B cell (primary cell): ENCODE measurements at regions not wholly inside any gene's neighbourhood (a gene's known extent, or its start where the extent isn't known, plus 50 kb on each side); places are given as distances from the start of the nearest gene placed in this dataset.

Source experiments
- ATAC-seq: fragments of 200-7000 bp; cut with Tn5 transposase; one replicate; pipeline ENCODE4 v1.10.0; 2021; ENCODE audit warnings: low read depth, mild to moderate bottlenecking, moderate number of reproducible peaks, moderate library complexity
- CTCF ChIA-PET: fragments of 350-600 bp; sonication (Branson Sonifier 250); formaldehyde crosslinking; loops from one replicate; lab custom pipeline; 2021; ENCODE audit warnings: antibody characterized with exemption, inconsistent platforms; lab: Charles Lee
- POLR2A ChIA-PET: fragments of 350-600 bp; sonication (Branson Sonifier 250); formaldehyde crosslinking; loops from one replicate; lab custom pipeline; 2021; ENCODE audit warnings: antibody characterized with exemption; lab: Charles Lee
- DNase-seq: peaks from one replicate; pipeline ENCODE4 v3.0.0; 2013
- H2AFZ ChIP-seq: 2 replicates; pipeline ENCODE4 v1.6.1; 2012; ENCODE audit warnings: mild to moderate bottlenecking, low read depth, low read length; ENCODE audit not compliant: insufficient read depth, poor library complexity, severe bottlenecking
- H3K27ac ChIP-seq, 2 donors: 1 replicate in 1 of 2; 2 replicates in 1 of 2; pipeline ENCODE4 v1.5.1; 2012 to 2013; ENCODE audit warnings: low read length in 2 of 2, mild to moderate bottlenecking in 2 of 2, moderate library complexity in 1 of 2
- H3K27me3 ChIP-seq, 4 experiments: fragments of 200-600 bp in 1 of 4; sonication (generic) in 1 of 4; replicated peaks in 1 of 4; 1 replicate in 2 of 4; 2 replicates in 2 of 4; pipeline versions ENCODE4 v1.6.1 to v1.7.0; 2013 to 2016; ENCODE audit warnings: low read length in 3 of 4, mild to moderate bottlenecking in 2 of 4, mixed read lengths in 1 of 4, moderate library complexity in 1 of 4; ENCODE audit not compliant: insufficient read depth in 4 of 4, control insufficient read depth in 3 of 4; ENCODE audit errors: control extremely low read depth in 1 of 4
- H3K36me3 ChIP-seq, 2 experiments: replicated peaks in 1 of 2; 1 replicate in 1 of 2; 2 replicates in 1 of 2; pipeline versions ENCODE4 v1.6.1 to v1.7.1; 2013; ENCODE audit warnings: low read length in 1 of 2; ENCODE audit not compliant: insufficient read depth in 2 of 2, control insufficient read depth in 1 of 2; ENCODE audit errors: control extremely low read depth in 1 of 2, extremely low read depth in 1 of 2
- H3K4me1 ChIP-seq, 2 donors: fragments of 200-600 bp in 1 of 2; sonication (generic) in 1 of 2; 1 replicate in 1 of 2; 2 replicates in 1 of 2; pipeline versions ENCODE4 v1.5.1 to v1.6.1; 2013 to 2017; ENCODE audit warnings: low read length in 2 of 2; ENCODE audit not compliant: control insufficient read depth in 2 of 2, insufficient read depth in 2 of 2
- H3K4me2 ChIP-seq: replicated peaks from 2 replicates; pipeline ENCODE3; 2012; ENCODE audit warnings: mild to moderate bottlenecking, low read depth, low read length; ENCODE audit not compliant: poor library complexity, severe bottlenecking
- H3K4me3 ChIP-seq, 5 experiments: fragments of 200-600 bp in 1 of 5; sonication (generic) in 1 of 5; 1 replicate in 3 of 5; 2 replicates in 2 of 5; pipeline versions ENCODE4 v1.5.1 to v1.7.0; 2011 to 2016; ENCODE audit warnings: low read length in 4 of 5, mild to moderate bottlenecking in 4 of 5, low read depth in 2 of 5, control low read depth in 1 of 5, moderate library complexity in 1 of 5; ENCODE audit not compliant: insufficient read depth in 1 of 5; ENCODE audit errors: control extremely low read depth in 1 of 5, extremely low read depth in 1 of 5
- H3K79me2 ChIP-seq: fragments of 200-600 bp; sonication (generic); one replicate; pipeline ENCODE4 v1.6.0; 2016; ENCODE audit warnings: low read length; ENCODE audit not compliant: control insufficient read depth, insufficient read depth
- H3K9ac ChIP-seq: fragments of 200-600 bp; sonication (generic); 2 replicates; pipeline ENCODE4 v1.6.1; 2017; ENCODE audit warnings: mild to moderate bottlenecking, low read length, moderate library complexity
- H3K9me3 ChIP-seq, 3 donors: one replicate each; pipeline versions ENCODE4 v1.6.1 to v1.7.1; 2013; ENCODE audit warnings: low read length in 2 of 3; ENCODE audit not compliant: control insufficient read depth in 2 of 3, insufficient read depth in 1 of 3; ENCODE audit errors: control extremely low read depth in 1 of 3
- H4K20me1 ChIP-seq: 2 replicates; pipeline ENCODE4 v1.6.0; 2012; ENCODE audit warnings: mild to moderate bottlenecking, low read length; ENCODE audit not compliant: insufficient read depth, control insufficient read depth, poor library complexity, severe bottlenecking
- H3K27ac Mint-ChIP-seq: one replicate; pipeline ENCODE4 v1.8.0; 2021; ENCODE audit warnings: mixed read lengths
- H3K27me3 Mint-ChIP-seq: one replicate; pipeline ENCODE4 v1.8.0; 2021; ENCODE audit warnings: mixed read lengths
- H3K4me1 Mint-ChIP-seq: one replicate; pipeline ENCODE4 v1.8.0; 2021; ENCODE audit warnings: mixed read lengths
- H3K4me3 Mint-ChIP-seq: one replicate; pipeline ENCODE4 v1.8.0; 2021; ENCODE audit warnings: mixed read lengths
- H3K9me3 Mint-ChIP-seq: one replicate; pipeline ENCODE4 v1.8.0; 2022; ENCODE audit warnings: mixed read lengths; ENCODE audit not compliant: insufficient read depth
- EZH2 ChIP-seq: IDR thresholded peaks from 2 replicates; pipeline ENCODE4 v1.6.1; 2012; ENCODE audit warnings: borderline replicate concordance, low read depth, mild to moderate bottlenecking, moderate library complexity, low read length; ENCODE audit not compliant: insufficient read depth, poor library complexity, severe bottlenecking
- WGBS: methylation state at CpG from one replicate; pipeline ENCODE4 v1.1.5; 2013; ENCODE audit warnings: missing lambda C conversion rate; ENCODE audit not compliant: insufficient coverage; 5-methylcytosine and 5-hydroxymethylcytosine counted together
- intact Hi-C: fragments of 100-400 bp; cut with micrococcal nuclease; formaldehyde crosslinking; loops from one replicate; pipeline ENCODE4 v1.10.0; 2022
- TF ChIP-seq, protein P1 (sequence below): fragments of 200-600 bp; IDR thresholded peaks from one replicate; pipeline ENCODE4 v1.8.0; 2022; ENCODE audit warnings: antibody characterized with exemption, mild to moderate bottlenecking

DNA sequence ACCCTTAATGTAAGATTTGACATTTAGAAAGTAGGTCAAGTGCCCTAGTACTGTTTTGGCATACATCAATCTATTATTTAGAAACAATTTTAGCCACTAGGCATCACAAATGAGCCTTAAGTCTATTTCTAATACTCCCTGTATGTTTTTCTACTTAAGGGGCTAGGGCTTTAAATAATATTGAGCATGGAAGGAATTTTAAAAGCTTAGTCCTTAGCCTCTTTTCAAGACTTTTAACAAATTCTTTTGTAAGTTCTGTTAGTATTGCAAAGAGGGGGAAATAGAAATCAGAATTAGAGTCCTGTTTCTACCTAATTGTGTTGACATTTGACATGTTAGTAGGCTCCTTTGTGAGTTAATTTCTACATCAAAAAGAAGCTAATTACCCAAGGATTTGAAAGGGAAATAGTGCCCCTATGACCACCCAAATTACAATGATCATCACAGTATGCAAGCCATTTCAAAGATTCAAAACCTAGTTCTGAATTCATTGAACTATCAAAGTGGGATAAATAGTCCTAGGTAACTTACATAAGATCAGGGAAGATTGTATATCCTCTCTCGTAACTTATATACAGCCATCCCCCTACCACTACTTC lies 647.8 kb upstream of the ACO1 start:
- H3K4me3 ChIP-seq: no peak overlapping the region
- Mint-ChIP-seq H3K9me3 (no peaks in the 10 kb centered on the region), H3K27me3 (no peaks in the 10 kb centered on the region), H3K27ac (no peak overlapping the region), H3K4me1 (no peaks in the 10 kb centered on the region), H3K4me3 (no peak overlapping the region)
- no peak overlapping the region for H2AFZ ChIP-seq
- no peaks in the 10 kb centered on the region for H3K27me3 ChIP-seq
- H4K20me1 ChIP-seq: no peaks in the 10 kb centered on the region
- H3K4me2 ChIP-seq: no peak overlapping the region
- H3K36me3 ChIP-seq: no peaks in the 10 kb centered on the region
- TF ChIP-seq, protein P1, sequence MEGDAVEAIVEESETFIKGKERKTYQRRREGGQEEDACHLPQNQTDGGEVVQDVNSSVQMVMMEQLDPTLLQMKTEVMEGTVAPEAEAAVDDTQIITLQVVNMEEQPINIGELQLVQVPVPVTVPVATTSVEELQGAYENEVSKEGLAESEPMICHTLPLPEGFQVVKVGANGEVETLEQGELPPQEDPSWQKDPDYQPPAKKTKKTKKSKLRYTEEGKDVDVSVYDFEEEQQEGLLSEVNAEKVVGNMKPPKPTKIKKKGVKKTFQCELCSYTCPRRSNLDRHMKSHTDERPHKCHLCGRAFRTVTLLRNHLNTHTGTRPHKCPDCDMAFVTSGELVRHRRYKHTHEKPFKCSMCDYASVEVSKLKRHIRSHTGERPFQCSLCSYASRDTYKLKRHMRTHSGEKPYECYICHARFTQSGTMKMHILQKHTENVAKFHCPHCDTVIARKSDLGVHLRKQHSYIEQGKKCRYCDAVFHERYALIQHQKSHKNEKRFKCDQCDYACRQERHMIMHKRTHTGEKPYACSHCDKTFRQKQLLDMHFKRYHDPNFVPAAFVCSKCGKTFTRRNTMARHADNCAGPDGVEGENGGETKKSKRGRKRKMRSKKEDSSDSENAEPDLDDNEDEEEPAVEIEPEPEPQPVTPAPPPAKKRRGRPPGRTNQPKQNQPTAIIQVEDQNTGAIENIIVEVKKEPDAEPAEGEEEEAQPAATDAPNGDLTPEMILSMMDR: no peak
- TF ChIP-seq EZH2: no peak
- intact Hi-C loops: no loop called here
- ChIA-PET POLR2A (no interaction called here), CTCF (no interaction called here)
- H3K27ac ChIP-seq: no peak overlapping the region
- H3K79me2 ChIP-seq: no peaks in the 10 kb centered on the region
- H3K4me1 ChIP-seq: no peaks in the 10 kb centered on the region
- DNase-seq (no peak), ATAC-seq (no peak)
- H3K9me3 ChIP-seq: no peaks in the 10 kb centered on the region
- WGBS: no CpG with 5 or more reads among the region's 1 CpG
- H3K9ac ChIP-seq: no peak overlapping the region

DNA sequence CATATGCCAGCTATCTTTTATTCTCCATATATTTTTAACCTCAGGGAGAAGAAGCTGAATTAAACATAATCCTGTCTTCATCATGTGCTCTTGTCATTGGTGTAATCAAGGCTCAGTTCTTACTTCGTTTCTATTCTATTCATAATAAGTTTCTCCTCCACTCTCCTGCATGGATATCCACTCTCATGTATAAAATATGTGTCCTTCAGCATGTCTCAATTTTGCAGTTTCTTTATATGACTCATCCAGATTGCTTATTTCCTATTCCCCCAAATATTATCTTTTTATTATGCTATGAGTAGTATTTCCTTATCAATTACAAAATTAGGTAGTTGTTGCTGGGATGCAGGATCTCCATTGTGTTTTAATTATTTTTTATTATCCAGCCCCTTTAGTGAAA lies 643.7 kb upstream of the ACO1 start:
- Histone ChIP-seq H4K20me1 (no peaks in the 10 kb centered on the region), H3K4me2 (no peak overlapping the region), H3K27me3 (no peaks in the 10 kb centered on the region), H3K9me3 (no peaks in the 10 kb centered on the region), H3K36me3 (no peaks in the 10 kb centered on the region), H3K4me3 (no peak overlapping the region), H3K4me1 (no peaks in the 10 kb centered on the region), H3K79me2 (no peaks in the 10 kb centered on the region), H3K27ac (no peak overlapping the region), H2AFZ (no peak overlapping the region), H3K9ac (no peak overlapping the region)
- DNase-seq (no peak), ATAC-seq (no peak)
- ChIA-PET CTCF (no interaction called here), POLR2A (no interaction called here)
- H3K4me3 Mint-ChIP-seq: no peak overlapping the region
- H3K27me3 Mint-ChIP-seq: no peaks in the 10 kb centered on the region
- no CpG with 5 or more reads among the region's 1 CpG for WGBS
- no peaks in the 10 kb centered on the region for H3K4me1 Mint-ChIP-seq
- intact Hi-C loops: no loop called here
- no peaks in the 10 kb centered on the region for H3K9me3 Mint-ChIP-seq
- TF ChIP-seq EZH2: no peak
- TF ChIP-seq, protein P1: no peak
- no peak overlapping the region for H3K27ac Mint-ChIP-seq
